A673 (cell line): ENCODE measurements at regions not wholly inside any gene's neighbourhood (a gene's known extent, or its start where the extent isn't known, plus 50 kb on each side); places are given as distances from the start of the nearest gene placed in this dataset.

Experiments used
- EZH2 ChIP-seq: fragments of 200-600 bp; sonication (generic); IDR thresholded peaks from 2 replicates; pipeline ENCODE4 v1.6.1; 2017; ENCODE audit warnings: borderline replicate concordance, low read depth, mild to moderate bottlenecking, mixed read lengths, antibody characterized with exemption, low read length; ENCODE audit not compliant: poor library complexity, severe bottlenecking
- TF ChIP-seq, protein P1 (sequence below): fragments of 300-800, 200-600 bp; sonication (generic); conservative IDR thresholded peaks from 2 replicates; pipeline ENCODE4 v1.5.1; 2017; ENCODE audit warnings: low read depth, mild to moderate bottlenecking, antibody characterized with exemption, low read length, moderate library complexity, mixed read lengths

GRCh38 chr2:207471261-207471660, 58.5 kb upstream of the CREB1 start:
- TF ChIP-seq, protein P1, sequence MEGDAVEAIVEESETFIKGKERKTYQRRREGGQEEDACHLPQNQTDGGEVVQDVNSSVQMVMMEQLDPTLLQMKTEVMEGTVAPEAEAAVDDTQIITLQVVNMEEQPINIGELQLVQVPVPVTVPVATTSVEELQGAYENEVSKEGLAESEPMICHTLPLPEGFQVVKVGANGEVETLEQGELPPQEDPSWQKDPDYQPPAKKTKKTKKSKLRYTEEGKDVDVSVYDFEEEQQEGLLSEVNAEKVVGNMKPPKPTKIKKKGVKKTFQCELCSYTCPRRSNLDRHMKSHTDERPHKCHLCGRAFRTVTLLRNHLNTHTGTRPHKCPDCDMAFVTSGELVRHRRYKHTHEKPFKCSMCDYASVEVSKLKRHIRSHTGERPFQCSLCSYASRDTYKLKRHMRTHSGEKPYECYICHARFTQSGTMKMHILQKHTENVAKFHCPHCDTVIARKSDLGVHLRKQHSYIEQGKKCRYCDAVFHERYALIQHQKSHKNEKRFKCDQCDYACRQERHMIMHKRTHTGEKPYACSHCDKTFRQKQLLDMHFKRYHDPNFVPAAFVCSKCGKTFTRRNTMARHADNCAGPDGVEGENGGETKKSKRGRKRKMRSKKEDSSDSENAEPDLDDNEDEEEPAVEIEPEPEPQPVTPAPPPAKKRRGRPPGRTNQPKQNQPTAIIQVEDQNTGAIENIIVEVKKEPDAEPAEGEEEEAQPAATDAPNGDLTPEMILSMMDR, result no peak
- no peak for TF ChIP-seq EZH2
